ENCODE measurements at regions not wholly inside any gene's neighbourhood (a gene's known extent, or its start where the extent isn't known, plus 50 kb on each side); places are given as distances from the start of the nearest gene placed in this dataset.
A peak's percentile ranks its signal among the peaks of the same experiment; 100 is the strongest.

DNA sequence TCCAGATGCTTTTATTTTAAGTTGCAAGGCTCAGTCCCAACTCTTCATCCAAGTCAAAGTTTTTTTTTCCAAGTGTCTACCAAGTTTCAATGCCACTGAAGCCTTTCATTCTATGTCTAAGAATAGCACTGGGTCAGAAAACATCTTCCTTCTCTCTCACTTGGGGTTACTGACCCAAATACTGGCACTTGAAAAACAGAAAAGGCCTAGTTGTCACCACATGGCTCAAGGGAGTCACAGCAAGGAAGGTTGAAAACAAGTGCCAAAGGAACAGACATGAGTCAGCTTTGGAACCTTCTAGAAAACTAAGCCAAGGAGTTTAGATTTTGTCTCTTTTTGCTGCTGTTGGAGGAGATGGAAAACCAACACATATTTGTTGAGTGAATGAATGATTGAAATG is 146.5 kb downstream of the COPS8 start:
- Histone ChIP-seq H3K27me3 (ENCODE audit: insufficient read depth) (no peaks in the 10 kb centered on the region), H4K20me1 (ENCODE audit: insufficient read depth) (no peaks in the 10 kb centered on the region), H3F3A (replicated peaks; ENCODE audit: insufficient read depth) (peaks cover 39% of the 10 kb centered on the region), H2AFZ (ENCODE audit: low read depth) (no peak overlapping the region), H3K4me2 (no peak overlapping the region), H3K4me3 (ENCODE audit: low read depth in 2 of 2, low read length in 1 of 2) (no peak overlapping the region), H3K9me3 (no peaks in the 10 kb centered on the region), H3K4me1 (ENCODE audit: control insufficient read depth in 1 of 2, insufficient read depth in 2 of 2, low read depth in 1 of 2, low read length in 1 of 2) (peaks cover 5 to 23% of the 10 kb centered on the region in 2 experiments), H3K9me2 (no peaks in the 10 kb centered on the region), H3K36me3 (replicated peaks in 1 of 2; ENCODE audit: control insufficient read depth in 1 of 2, insufficient read depth in 2 of 2, low read length in 1 of 2) (no peaks in the 10 kb centered on the region), H3K9ac (no peak overlapping the region), H3K79me2 (ENCODE audit: insufficient read depth) (no peaks in the 10 kb centered on the region), H3K27ac (ENCODE audit: low read depth in 2 of 2, low read length in 1 of 2) (peak overlapping the region in 1 of 2 experiments; percentile 99; a peak in 1 of 4 replicates)
- ChIA-PET POLR2A (no interaction called here), CTCF (no interaction called here)
- DNase-seq = no peak
- TF ChIP-seq GATA2 (CRISPR knock-in tag; IDR thresholded peaks at IDR 0.05) = no peak
- TF ChIP-seq YY1 (IDR thresholded peaks at IDR 0.05; ENCODE audit: low read depth) = no peak
- TF ChIP-seq, protein P1, sequence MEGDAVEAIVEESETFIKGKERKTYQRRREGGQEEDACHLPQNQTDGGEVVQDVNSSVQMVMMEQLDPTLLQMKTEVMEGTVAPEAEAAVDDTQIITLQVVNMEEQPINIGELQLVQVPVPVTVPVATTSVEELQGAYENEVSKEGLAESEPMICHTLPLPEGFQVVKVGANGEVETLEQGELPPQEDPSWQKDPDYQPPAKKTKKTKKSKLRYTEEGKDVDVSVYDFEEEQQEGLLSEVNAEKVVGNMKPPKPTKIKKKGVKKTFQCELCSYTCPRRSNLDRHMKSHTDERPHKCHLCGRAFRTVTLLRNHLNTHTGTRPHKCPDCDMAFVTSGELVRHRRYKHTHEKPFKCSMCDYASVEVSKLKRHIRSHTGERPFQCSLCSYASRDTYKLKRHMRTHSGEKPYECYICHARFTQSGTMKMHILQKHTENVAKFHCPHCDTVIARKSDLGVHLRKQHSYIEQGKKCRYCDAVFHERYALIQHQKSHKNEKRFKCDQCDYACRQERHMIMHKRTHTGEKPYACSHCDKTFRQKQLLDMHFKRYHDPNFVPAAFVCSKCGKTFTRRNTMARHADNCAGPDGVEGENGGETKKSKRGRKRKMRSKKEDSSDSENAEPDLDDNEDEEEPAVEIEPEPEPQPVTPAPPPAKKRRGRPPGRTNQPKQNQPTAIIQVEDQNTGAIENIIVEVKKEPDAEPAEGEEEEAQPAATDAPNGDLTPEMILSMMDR (IDR thresholded peaks at IDR 0.05) = no peak
- no peak for TF ChIP-seq FOXM1 (IDR thresholded peaks at IDR 0.05; ENCODE audit: low read depth)
- no peak for TF ChIP-seq MEF2A (IDR thresholded peaks at IDR 0.05; ENCODE audit: borderline replicate concordance, low read depth)
- no peak for TF ChIP-seq POLR2AphosphoS5 (IDR thresholded peaks at IDR 0.05; ENCODE audit: low read depth, low read length)
- no peak for TF ChIP-seq NFIC (IDR thresholded peaks at IDR 0.05; ENCODE audit: borderline replicate concordance)
- TF ChIP-seq, protein P2, sequence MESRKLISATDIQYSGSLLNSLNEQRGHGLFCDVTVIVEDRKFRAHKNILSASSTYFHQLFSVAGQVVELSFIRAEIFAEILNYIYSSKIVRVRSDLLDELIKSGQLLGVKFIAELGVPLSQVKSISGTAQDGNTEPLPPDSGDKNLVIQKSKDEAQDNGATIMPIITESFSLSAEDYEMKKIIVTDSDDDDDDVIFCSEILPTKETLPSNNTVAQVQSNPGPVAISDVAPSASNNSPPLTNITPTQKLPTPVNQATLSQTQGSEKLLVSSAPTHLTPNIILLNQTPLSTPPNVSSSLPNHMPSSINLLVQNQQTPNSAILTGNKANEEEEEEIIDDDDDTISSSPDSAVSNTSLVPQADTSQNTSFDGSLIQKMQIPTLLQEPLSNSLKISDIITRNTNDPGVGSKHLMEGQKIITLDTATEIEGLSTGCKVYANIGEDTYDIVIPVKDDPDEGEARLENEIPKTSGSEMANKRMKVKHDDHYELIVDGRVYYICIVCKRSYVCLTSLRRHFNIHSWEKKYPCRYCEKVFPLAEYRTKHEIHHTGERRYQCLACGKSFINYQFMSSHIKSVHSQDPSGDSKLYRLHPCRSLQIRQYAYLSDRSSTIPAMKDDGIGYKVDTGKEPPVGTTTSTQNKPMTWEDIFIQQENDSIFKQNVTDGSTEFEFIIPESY (IDR thresholded peaks at IDR 0.05; ENCODE audit: borderline replicate concordance, low read depth) = no peak
- no peak for TF ChIP-seq RFX5 (IDR thresholded peaks at IDR 0.05; ENCODE audit: low read length)
- TF ChIP-seq JUND (IDR thresholded peaks at IDR 0.05) = no peak
- no peak for TF ChIP-seq MXI1 (IDR thresholded peaks at IDR 0.05; ENCODE audit: low read depth, low read length)

DNA sequence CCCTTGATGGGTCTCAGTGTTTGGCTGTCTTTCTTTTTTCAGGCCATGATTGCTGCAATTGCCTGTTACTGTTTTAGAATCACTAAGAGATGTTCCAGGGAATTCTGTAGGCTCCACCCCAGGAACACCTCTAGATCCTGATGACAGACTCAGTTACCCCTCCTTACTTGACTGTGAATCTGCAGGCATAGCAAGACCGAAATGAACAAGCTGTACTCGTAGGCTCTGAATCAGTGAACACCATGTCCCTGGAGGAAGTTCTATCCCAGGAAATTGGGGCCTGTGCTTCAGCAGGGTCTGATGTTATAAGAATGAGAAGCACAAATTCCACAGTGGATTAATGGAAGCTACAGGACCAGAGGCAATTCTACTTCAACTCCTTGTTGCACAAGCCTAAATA is 148.6 kb downstream of the COPS8 start:
- Histone ChIP-seq H3K36me3 (replicated peaks in 1 of 2; ENCODE audit: control insufficient read depth in 1 of 2, insufficient read depth in 2 of 2, low read length in 1 of 2) (no peaks in the 10 kb centered on the region), H3K9me2 (no peaks in the 10 kb centered on the region), H3K4me3 (ENCODE audit: low read depth in 2 of 2, low read length in 1 of 2) (no peak overlapping the region), H3K4me1 (ENCODE audit: control insufficient read depth in 1 of 2, insufficient read depth in 2 of 2, low read depth in 1 of 2, low read length in 1 of 2) (peaks cover 5 to 15% of the 10 kb centered on the region in 2 experiments), H3K79me2 (ENCODE audit: insufficient read depth) (no peaks in the 10 kb centered on the region), H4K20me1 (ENCODE audit: insufficient read depth) (no peaks in the 10 kb centered on the region), H3K4me2 (no peak overlapping the region), H3K27ac (ENCODE audit: low read depth in 2 of 2, low read length in 1 of 2) (peak overlapping the region in 1 of 2 experiments; percentile 92; a peak in 1 of 4 replicates), H3K9ac (no peak overlapping the region), H3K9me3 (no peaks in the 10 kb centered on the region; the same call in 1 of the 2 replicates), H3K27me3 (ENCODE audit: insufficient read depth) (no peaks in the 10 kb centered on the region), H3F3A (replicated peaks; ENCODE audit: insufficient read depth) (peaks cover 24% of the 10 kb centered on the region), H2AFZ (ENCODE audit: low read depth) (no peak overlapping the region)
- WGBS (ENCODE audit: low lambda C conversion rate) = 86% methylated on average over 2 of the region's 2 CpGs
- POLR2A ChIA-PET = no interaction called here
- CTCF ChIA-PET = no interaction called here
- no peak for DNase-seq
- TF ChIP-seq, protein P3, sequence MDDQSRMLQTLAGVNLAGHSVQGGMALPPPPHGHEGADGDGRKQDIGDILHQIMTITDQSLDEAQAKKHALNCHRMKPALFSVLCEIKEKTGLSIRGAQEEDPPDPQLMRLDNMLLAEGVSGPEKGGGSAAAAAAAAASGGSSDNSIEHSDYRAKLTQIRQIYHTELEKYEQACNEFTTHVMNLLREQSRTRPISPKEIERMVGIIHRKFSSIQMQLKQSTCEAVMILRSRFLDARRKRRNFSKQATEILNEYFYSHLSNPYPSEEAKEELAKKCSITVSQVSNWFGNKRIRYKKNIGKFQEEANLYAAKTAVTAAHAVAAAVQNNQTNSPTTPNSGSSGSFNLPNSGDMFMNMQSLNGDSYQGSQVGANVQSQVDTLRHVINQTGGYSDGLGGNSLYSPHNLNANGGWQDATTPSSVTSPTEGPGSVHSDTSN (IDR thresholded peaks at IDR 0.05) = no peak
- TF ChIP-seq MXI1 (IDR thresholded peaks at IDR 0.05; ENCODE audit: low read depth, low read length) (no peak), GABPA (IDR thresholded peaks at IDR 0.05; ENCODE audit: low read depth) (no peak), SIN3A (IDR thresholded peaks at IDR 0.05; ENCODE audit: borderline replicate concordance, low read depth, low read length) (no peak), TCF12 (IDR thresholded peaks at IDR 0.05) (no peak), SMC3 (IDR thresholded peaks at IDR 0.05; ENCODE audit: low read depth, low read length) (no peak), TAF1 (IDR thresholded peaks at IDR 0.05; ENCODE audit: borderline replicate concordance, low read depth, low read length) (no peak), MEF2A (IDR thresholded peaks at IDR 0.05; ENCODE audit: borderline replicate concordance, low read depth) (no peak), CHD2 (IDR thresholded peaks at IDR 0.05; ENCODE audit: low read length, partially characterized antibody) (no peak)
- TF ChIP-seq, protein P4, sequence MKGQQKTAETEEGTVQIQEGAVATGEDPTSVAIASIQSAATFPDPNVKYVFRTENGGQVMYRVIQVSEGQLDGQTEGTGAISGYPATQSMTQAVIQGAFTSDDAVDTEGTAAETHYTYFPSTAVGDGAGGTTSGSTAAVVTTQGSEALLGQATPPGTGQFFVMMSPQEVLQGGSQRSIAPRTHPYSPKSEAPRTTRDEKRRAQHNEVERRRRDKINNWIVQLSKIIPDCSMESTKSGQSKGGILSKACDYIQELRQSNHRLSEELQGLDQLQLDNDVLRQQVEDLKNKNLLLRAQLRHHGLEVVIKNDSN (IDR thresholded peaks at IDR 0.05; ENCODE audit: borderline replicate concordance, low read depth) = no peak
- TF ChIP-seq, protein P5, sequence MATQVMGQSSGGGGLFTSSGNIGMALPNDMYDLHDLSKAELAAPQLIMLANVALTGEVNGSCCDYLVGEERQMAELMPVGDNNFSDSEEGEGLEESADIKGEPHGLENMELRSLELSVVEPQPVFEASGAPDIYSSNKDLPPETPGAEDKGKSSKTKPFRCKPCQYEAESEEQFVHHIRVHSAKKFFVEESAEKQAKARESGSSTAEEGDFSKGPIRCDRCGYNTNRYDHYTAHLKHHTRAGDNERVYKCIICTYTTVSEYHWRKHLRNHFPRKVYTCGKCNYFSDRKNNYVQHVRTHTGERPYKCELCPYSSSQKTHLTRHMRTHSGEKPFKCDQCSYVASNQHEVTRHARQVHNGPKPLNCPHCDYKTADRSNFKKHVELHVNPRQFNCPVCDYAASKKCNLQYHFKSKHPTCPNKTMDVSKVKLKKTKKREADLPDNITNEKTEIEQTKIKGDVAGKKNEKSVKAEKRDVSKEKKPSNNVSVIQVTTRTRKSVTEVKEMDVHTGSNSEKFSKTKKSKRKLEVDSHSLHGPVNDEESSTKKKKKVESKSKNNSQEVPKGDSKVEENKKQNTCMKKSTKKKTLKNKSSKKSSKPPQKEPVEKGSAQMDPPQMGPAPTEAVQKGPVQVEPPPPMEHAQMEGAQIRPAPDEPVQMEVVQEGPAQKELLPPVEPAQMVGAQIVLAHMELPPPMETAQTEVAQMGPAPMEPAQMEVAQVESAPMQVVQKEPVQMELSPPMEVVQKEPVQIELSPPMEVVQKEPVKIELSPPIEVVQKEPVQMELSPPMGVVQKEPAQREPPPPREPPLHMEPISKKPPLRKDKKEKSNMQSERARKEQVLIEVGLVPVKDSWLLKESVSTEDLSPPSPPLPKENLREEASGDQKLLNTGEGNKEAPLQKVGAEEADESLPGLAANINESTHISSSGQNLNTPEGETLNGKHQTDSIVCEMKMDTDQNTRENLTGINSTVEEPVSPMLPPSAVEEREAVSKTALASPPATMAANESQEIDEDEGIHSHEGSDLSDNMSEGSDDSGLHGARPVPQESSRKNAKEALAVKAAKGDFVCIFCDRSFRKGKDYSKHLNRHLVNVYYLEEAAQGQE (IDR thresholded peaks at IDR 0.05; ENCODE audit: low read depth, low read length) = no peak
